GM23338 (cell line): ENCODE measurements at regions not wholly inside any gene's neighbourhood (a gene's known extent, or its start where the extent isn't known, plus 50 kb on each side); places are given as distances from the start of the nearest gene placed in this dataset.

ENCODE experiments used
- ATAC-seq: fragments of 200-7000 bp; cut with Tn5 transposase; 3 replicates; pipeline ENCODE4 v1.9.1; 2020
- DNase-seq: peaks from one replicate; pipeline ENCODE4 v3.0.0-alpha.2; 2015; ENCODE audit warnings: low spot score
- H2AFZ ChIP-seq: fragments of 200-600 bp; sonication (generic); 2 replicates; pipeline ENCODE4 v1.8.0; 2016; ENCODE audit warnings: antibody characterized with exemption, mild to moderate bottlenecking, moderate library complexity
- H3F3A ChIP-seq: fragments of 200-600 bp; sonication (generic); replicated peaks from 2 replicates; pipeline ENCODE4 v1.8.0; 2017; ENCODE audit warnings: antibody characterized with exemption, mixed run types, low read depth
- H3K27ac ChIP-seq: fragments of 200-600 bp; sonication (generic); 2 replicates; pipeline ENCODE4 v1.6.1; 2016; ENCODE audit warnings: low read depth
- H3K27me3 ChIP-seq: fragments of 200-600 bp; sonication (generic); 2 replicates; pipeline ENCODE4 v1.8.0; 2016; ENCODE audit warnings: mild to moderate bottlenecking, mixed run types, moderate library complexity; ENCODE audit not compliant: insufficient read depth
- H3K36me3 ChIP-seq: fragments of 200-600 bp; sonication (generic); 2 replicates; pipeline ENCODE4 v1.8.0; 2016; ENCODE audit warnings: mild to moderate bottlenecking; ENCODE audit not compliant: insufficient read depth
- H3K4me1 ChIP-seq: fragments of 200-600 bp; sonication (generic); 2 replicates; pipeline ENCODE4 v1.8.0; 2016; ENCODE audit warnings: mild to moderate bottlenecking, moderate library complexity; ENCODE audit not compliant: insufficient read depth
- H3K4me2 ChIP-seq: fragments of 200-600 bp; sonication (generic); 2 replicates; pipeline ENCODE4 v1.7.1; 2017; ENCODE audit warnings: mixed run types
- H3K4me3 ChIP-seq: fragments of 200-600 bp; sonication (generic); 2 replicates; pipeline ENCODE4 v1.6.1; 2016; ENCODE audit warnings: mixed run types
- H3K79me2 ChIP-seq: fragments of 200-600 bp; sonication (generic); replicated peaks from 2 replicates; pipeline ENCODE4 v1.8.0; 2017; ENCODE audit warnings: mild to moderate bottlenecking; ENCODE audit not compliant: insufficient read depth
- H3K9me2 ChIP-seq: fragments of 200-600 bp; sonication (generic); 2 replicates; pipeline ENCODE4 v1.8.0; 2017; ENCODE audit not compliant: insufficient read depth
- H4K20me1 ChIP-seq: fragments of 200-600 bp; sonication (generic); replicated peaks from 2 replicates; pipeline ENCODE4 v1.8.0; 2017; ENCODE audit warnings: mild to moderate bottlenecking; ENCODE audit not compliant: insufficient read depth
- H3K27ac Mint-ChIP-seq: 2 replicates; pipeline ENCODE4 v1.8.0; 2020; ENCODE audit warnings: inconsistent platforms, mild to moderate bottlenecking, moderate library complexity, mixed read lengths
- H3K27me3 Mint-ChIP-seq: 3 replicates; pipeline ENCODE4 v1.8.0; 2022; ENCODE audit warnings: low read depth, mild to moderate bottlenecking, moderate library complexity, mixed read lengths, inconsistent platforms; ENCODE audit not compliant: insufficient read depth, poor library complexity
- H3K36me3 Mint-ChIP-seq: 3 replicates; pipeline ENCODE4 v1.8.0; 2021; ENCODE audit warnings: low read depth, mild to moderate bottlenecking, inconsistent platforms, moderate library complexity, mixed read lengths
- H3K4me1 Mint-ChIP-seq: 3 replicates; pipeline ENCODE4 v1.8.0; 2020; ENCODE audit warnings: mild to moderate bottlenecking, inconsistent platforms, mixed read lengths
- H3K4me3 Mint-ChIP-seq: 3 replicates; pipeline ENCODE4 v1.8.0; 2021; ENCODE audit warnings: moderate library complexity, mild to moderate bottlenecking, inconsistent platforms, mixed read lengths
- H3K9me3 Mint-ChIP-seq: 3 replicates; pipeline ENCODE4 v1.8.0; 2020; ENCODE audit warnings: moderate library complexity, mild to moderate bottlenecking, inconsistent platforms, mixed read lengths
- CREB1 ChIP-seq: fragments of 250-450 bp; sonication (Bioruptor Pico); IDR thresholded peaks from 2 replicates; pipeline ENCODE4 v1.5.0; 2020; ENCODE audit warnings: low read depth, mild to moderate bottlenecking, moderate library complexity
- CTCF ChIP-seq, 2 experiments: fragments of 200-600 bp in 1 of 2; sonication (generic) in 1 of 2; conservative IDR thresholded peaks; 2 replicates each; pipeline versions ENCODE4 v1.5.1 to v1.6.1; 2016 to 2017; ENCODE audit warnings: antibody characterized with exemption in 2 of 2, low read depth in 2 of 2, mild to moderate bottlenecking in 2 of 2, moderate library complexity in 1 of 2
- ETS1 ChIP-seq: IDR thresholded peaks from 2 replicates; pipeline ENCODE4 v1.6.1; 2016; ENCODE audit warnings: antibody characterized with exemption
- EZH2 ChIP-seq: fragments of 200-600 bp; sonication (generic); IDR thresholded peaks from one replicate; pipeline ENCODE4 v1.8.0; 2017; ENCODE audit warnings: antibody characterized with exemption, mild to moderate bottlenecking, low read depth; ENCODE audit not compliant: unreplicated experiment
- EZH2phosphoT487 ChIP-seq: fragments of 200-600 bp; sonication (generic); IDR thresholded peaks from one replicate; pipeline ENCODE4 v1.8.1; 2018; ENCODE audit warnings: antibody characterized with exemption; ENCODE audit not compliant: unreplicated experiment
- JUNB ChIP-seq: IDR thresholded peaks from one replicate; pipeline ENCODE4 v1.6.1; 2016; ENCODE audit warnings: antibody characterized with exemption; ENCODE audit not compliant: unreplicated experiment
- NANOG ChIP-seq: IDR thresholded peaks from 2 replicates; pipeline ENCODE4 v1.6.1; 2016; ENCODE audit warnings: antibody characterized with exemption, borderline replicate concordance
- POLR2AphosphoS5 ChIP-seq: IDR thresholded peaks from 2 replicates; pipeline ENCODE4 v1.6.1; 2016; ENCODE audit warnings: antibody characterized with exemption, low read depth
- REST ChIP-seq: IDR thresholded peaks from one replicate; pipeline ENCODE4 v1.6.1; 2018; ENCODE audit warnings: antibody characterized with exemption; ENCODE audit not compliant: unreplicated experiment
- STAT1 ChIP-seq: IDR thresholded peaks from one replicate; pipeline ENCODE4 v1.6.1; 2016; ENCODE audit warnings: antibody characterized with exemption; ENCODE audit not compliant: unreplicated experiment
- ZNF114 ChIP-seq: fragments of 250-450 bp; sonication (Bioruptor Pico); IDR thresholded peaks from 2 replicates; pipeline ENCODE4 v1.5.0; 2020; ENCODE audit warnings: mild to moderate bottlenecking, moderate library complexity
- ZNF331 ChIP-seq: fragments of 250-450 bp; sonication (Bioruptor Pico); IDR thresholded peaks from 2 replicates; pipeline ENCODE4 v1.5.0; 2020; ENCODE audit warnings: low read depth, mild to moderate bottlenecking, moderate library complexity
- TF ChIP-seq, protein P1 (sequence below): fragments of 250-450 bp; sonication (Bioruptor Pico); IDR thresholded peaks from 2 replicates; pipeline ENCODE4 v1.5.0; 2020; ENCODE audit warnings: mild to moderate bottlenecking, moderate library complexity

GRCh38 chr15:93835344-93835743 lies 396.0 kb upstream of the MCTP2 start:
- Histone ChIP-seq H3K79me2 (no peaks in the 10 kb centered on the region), H3K27me3 (no peaks in the 10 kb centered on the region), H3K4me1 (0 out of 2 replicates have a peak, but pooled peaks cover 14% of the 10 kb centered on the region), H3K4me3 (no peak overlapping the region), H2AFZ (no peak overlapping the region), H3K27ac (no peak overlapping the region), H3K4me2 (no peak overlapping the region), H4K20me1 (no peaks in the 10 kb centered on the region), H3F3A (no peaks in the 10 kb centered on the region), H3K9me2 (peaks cover 9% of the 10 kb centered on the region; the same call in 1 of the 2 replicates), H3K36me3 (no peaks in the 10 kb centered on the region)
- no peak for DNase-seq
- Mint-ChIP-seq H3K36me3 (peaks cover 3% of the 10 kb centered on the region; the same call in 1 of the 3 replicates), H3K4me3 (no peak overlapping the region), H3K27ac (no peak overlapping the region), H3K4me1 (peaks cover 26% of the 10 kb centered on the region), H3K9me3 (peaks cover 10% of the 10 kb centered on the region; the same call in 2 of the 3 replicates), H3K27me3 (peaks cover 3% of the 10 kb centered on the region)
- peak; percentile 58; the same call in 2 of the 3 replicates for ATAC-seq
- TF ChIP-seq EZH2phosphoT487 (no peak), JUNB (no peak), EZH2 (no peak), REST (no peak), CTCF (conservative IDR thresholded peaks at IDR 0.05; ENCODE audit: low read depth in 2 of 2) (no peak), NANOG (no peak), ZNF114 (no peak), POLR2AphosphoS5 (no peak), ETS1 (no peak), STAT1 (no peak), ZNF331 (CRISPR knock-in tag) (no peak), CREB1 (CRISPR knock-in tag) (no peak)
- TF ChIP-seq, protein P1, sequence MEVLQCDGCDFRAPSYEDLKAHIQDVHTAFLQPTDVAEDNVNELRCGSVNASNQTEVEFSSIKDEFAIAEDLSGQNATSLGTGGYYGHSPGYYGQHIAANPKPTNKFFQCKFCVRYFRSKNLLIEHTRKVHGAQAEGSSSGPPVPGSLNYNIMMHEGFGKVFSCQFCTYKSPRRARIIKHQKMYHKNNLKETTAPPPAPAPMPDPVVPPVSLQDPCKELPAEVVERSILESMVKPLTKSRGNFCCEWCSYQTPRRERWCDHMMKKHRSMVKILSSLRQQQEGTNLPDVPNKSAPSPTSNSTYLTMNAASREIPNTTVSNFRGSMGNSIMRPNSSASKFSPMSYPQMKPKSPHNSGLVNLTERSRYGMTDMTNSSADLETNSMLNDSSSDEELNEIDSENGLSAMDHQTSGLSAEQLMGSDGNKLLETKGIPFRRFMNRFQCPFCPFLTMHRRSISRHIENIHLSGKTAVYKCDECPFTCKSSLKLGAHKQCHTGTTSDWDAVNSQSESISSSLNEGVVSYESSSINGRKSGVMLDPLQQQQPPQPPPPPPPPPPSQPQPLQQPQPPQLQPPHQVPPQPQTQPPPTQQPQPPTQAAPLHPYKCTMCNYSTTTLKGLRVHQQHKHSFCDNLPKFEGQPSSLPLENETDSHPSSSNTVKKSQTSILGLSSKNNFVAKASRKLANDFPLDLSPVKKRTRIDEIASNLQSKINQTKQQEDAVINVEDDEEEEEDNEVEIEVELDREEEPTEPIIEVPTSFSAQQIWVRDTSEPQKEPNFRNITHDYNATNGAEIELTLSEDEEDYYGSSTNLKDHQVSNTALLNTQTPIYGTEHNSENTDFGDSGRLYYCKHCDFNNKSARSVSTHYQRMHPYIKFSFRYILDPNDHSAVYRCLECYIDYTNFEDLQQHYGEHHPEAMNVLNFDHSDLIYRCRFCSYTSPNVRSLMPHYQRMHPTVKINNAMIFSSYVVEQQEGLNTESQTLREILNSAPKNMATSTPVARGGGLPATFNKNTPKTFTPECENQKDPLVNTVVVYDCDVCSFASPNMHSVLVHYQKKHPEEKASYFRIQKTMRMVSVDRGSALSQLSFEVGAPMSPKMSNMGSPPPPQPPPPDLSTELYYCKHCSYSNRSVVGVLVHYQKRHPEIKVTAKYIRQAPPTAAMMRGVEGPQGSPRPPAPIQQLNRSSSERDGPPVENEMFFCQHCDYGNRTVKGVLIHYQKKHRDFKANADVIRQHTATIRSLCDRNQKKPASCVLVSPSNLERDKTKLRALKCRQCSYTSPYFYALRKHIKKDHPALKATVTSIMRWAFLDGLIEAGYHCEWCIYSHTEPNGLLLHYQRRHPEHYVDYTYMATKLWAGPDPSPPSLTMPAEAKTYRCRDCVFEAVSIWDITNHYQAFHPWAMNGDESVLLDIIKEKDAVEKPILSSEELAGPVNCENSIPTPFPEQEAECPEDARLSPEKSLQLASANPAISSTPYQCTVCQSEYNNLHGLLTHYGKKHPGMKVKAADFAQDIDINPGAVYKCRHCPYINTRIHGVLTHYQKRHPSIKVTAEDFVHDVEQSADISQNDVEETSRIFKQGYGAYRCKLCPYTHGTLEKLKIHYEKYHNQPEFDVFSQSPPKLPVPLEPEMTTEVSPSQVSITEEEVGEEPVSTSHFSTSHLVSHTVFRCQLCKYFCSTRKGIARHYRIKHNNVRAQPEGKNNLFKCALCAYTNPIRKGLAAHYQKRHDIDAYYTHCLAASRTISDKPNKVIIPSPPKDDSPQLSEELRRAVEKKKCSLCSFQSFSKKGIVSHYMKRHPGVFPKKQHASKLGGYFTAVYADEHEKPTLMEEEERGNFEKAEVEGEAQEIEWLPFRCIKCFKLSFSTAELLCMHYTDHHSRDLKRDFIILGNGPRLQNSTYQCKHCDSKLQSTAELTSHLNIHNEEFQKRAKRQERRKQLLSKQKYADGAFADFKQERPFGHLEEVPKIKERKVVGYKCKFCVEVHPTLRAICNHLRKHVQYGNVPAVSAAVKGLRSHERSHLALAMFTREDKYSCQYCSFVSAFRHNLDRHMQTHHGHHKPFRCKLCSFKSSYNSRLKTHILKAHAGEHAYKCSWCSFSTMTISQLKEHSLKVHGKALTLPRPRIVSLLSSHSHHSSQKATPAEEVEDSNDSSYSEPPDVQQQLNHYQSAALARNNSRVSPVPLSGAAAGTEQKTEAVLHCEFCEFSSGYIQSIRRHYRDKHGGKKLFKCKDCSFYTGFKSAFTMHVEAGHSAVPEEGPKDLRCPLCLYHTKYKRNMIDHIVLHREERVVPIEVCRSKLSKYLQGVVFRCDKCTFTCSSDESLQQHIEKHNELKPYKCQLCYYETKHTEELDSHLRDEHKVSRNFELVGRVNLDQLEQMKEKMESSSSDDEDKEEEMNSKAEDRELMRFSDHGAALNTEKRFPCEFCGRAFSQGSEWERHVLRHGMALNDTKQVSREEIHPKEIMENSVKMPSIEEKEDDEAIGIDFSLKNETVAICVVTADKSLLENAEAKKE = no peak
